Neural progenitor cell (in vitro differentiated cells): ENCODE measurements at regions not wholly inside any gene's neighbourhood (a gene's known extent, or its start where the extent isn't known, plus 50 kb on each side); places are given as distances from the start of the nearest gene placed in this dataset.
"Not testable (repeated sequence)": the region's sequence is repeated elsewhere in the genome, so short reads cannot be mapped to it uniquely, and the experiment has no call there.

Experiments
- DNase-seq: peaks from one replicate; pipeline ENCODE4 v3.0.0-alpha.2; 2016; ENCODE audit warnings: low spot score
- H2AFZ ChIP-seq: fragments of 200-600 bp; sonication (generic); replicated peaks from 2 replicates; pipeline ENCODE4 v1.6.1; 2016; ENCODE audit warnings: antibody characterized with exemption
- H3F3A ChIP-seq: fragments of 200-600 bp; sonication (generic); 2 replicates; pipeline ENCODE4 v1.6.1; 2016; ENCODE audit warnings: antibody characterized with exemption, low read depth
- H3K27ac ChIP-seq: fragments of 200-600 bp; sonication (generic); 2 replicates; pipeline ENCODE4 v1.5.1; 2016; ENCODE audit warnings: mild to moderate bottlenecking
- H3K27me3 ChIP-seq: fragments of 200-600 bp; sonication (generic); 2 replicates; pipeline ENCODE4 v1.6.1; 2016; ENCODE audit warnings: mild to moderate bottlenecking, moderate library complexity
- H3K36me3 ChIP-seq: fragments of 200-600 bp; sonication (generic); 2 replicates; pipeline ENCODE4 v1.5.1; 2016
- H3K4me1 ChIP-seq: fragments of 200-600 bp; sonication (generic); 2 replicates; pipeline ENCODE4 v1.6.1; 2016; ENCODE audit warnings: mixed run types
- H3K4me2 ChIP-seq: fragments of 200-600 bp; sonication (generic); 2 replicates; pipeline ENCODE4 v1.6.1; 2016
- H3K4me3 ChIP-seq: fragments of 200-600 bp; sonication (generic); 2 replicates; pipeline ENCODE4 v1.5.1; 2016
- H3K79me2 ChIP-seq: fragments of 200-600 bp; sonication (generic); 2 replicates; pipeline ENCODE4 v1.6.1; 2016; ENCODE audit warnings: low read depth
- H3K9ac ChIP-seq: fragments of 200-600 bp; sonication (generic); 2 replicates; pipeline ENCODE4 v1.6.1; 2016
- H3K9me3 ChIP-seq: fragments of 200-600 bp; sonication (generic); 2 replicates; pipeline ENCODE4 v1.5.1; 2016; ENCODE audit warnings: low read depth
- H4K20me1 ChIP-seq: fragments of 200-600 bp; sonication (generic); 2 replicates; pipeline ENCODE4 v1.6.1; 2016; ENCODE audit warnings: low read depth
- H3K27ac Mint-ChIP-seq: 3 replicates; pipeline ENCODE4 v1.8.0; 2021; ENCODE audit warnings: mixed read lengths
- H3K27me3 Mint-ChIP-seq: 2 replicates; pipeline ENCODE4 v1.8.0; 2022; ENCODE audit warnings: low read depth, mild to moderate bottlenecking, inconsistent platforms, moderate library complexity, mixed read lengths; ENCODE audit not compliant: insufficient read depth
- H3K36me3 Mint-ChIP-seq: 3 replicates; pipeline ENCODE4 v1.8.0; 2021; ENCODE audit warnings: mixed read lengths
- H3K4me1 Mint-ChIP-seq: 3 replicates; pipeline ENCODE4 v1.8.0; 2021; ENCODE audit warnings: mixed read lengths
- H3K4me3 Mint-ChIP-seq: 3 replicates; pipeline ENCODE4 v1.8.0; 2021; ENCODE audit warnings: mild to moderate bottlenecking, moderate library complexity, mixed read lengths
- H3K9me3 Mint-ChIP-seq: 3 replicates; pipeline ENCODE4 v1.8.0; 2020; ENCODE audit warnings: mixed read lengths
- CTCF ChIP-seq: fragments of 200-600 bp; sonication (generic); IDR thresholded peaks from 2 replicates; pipeline ENCODE4 v1.5.1; 2017; ENCODE audit warnings: antibody characterized with exemption, mild to moderate bottlenecking
- EZH2 ChIP-seq: fragments of 200-600 bp; sonication (generic); IDR thresholded peaks from 2 replicates; pipeline ENCODE4 v1.6.1; 2017; ENCODE audit warnings: antibody characterized with exemption, mild to moderate bottlenecking, moderate library complexity
- EZH2phosphoT487 ChIP-seq: fragments of 200-600 bp; sonication (generic); IDR thresholded peaks from 2 replicates; pipeline ENCODE4 v1.6.1; 2017; ENCODE audit warnings: antibody characterized with exemption

- Histone ChIP-seq H3K4me3 (no peak overlapping the region), H3K27ac (no peak overlapping the region), H3K27me3 (no peaks in the 10 kb centered on the region), H3K79me2 (no peaks in the 10 kb centered on the region), H3F3A (no peaks in the 10 kb centered on the region), H3K9me3 (no peaks in the 10 kb centered on the region), H3K9ac (no peak overlapping the region), H3K4me2 (no peak overlapping the region), H3K4me1 (no peaks in the 10 kb centered on the region), H2AFZ (no peak overlapping the region), H3K36me3 (no peaks in the 10 kb centered on the region), H4K20me1 (no peaks in the 10 kb centered on the region)
- peaks cover 4% of the 10 kb centered on the region for H3K27me3 Mint-ChIP-seq
- no peak for DNase-seq
- peaks cover 4% of the 10 kb centered on the region for H3K4me1 Mint-ChIP-seq
- no peak overlapping the region for H3K27ac Mint-ChIP-seq
- no peak for TF ChIP-seq EZH2
- TF ChIP-seq EZH2phosphoT487: no peak
- TF ChIP-seq CTCF: no peak
- H3K9me3 Mint-ChIP-seq: peaks cover 3% of the 10 kb centered on the region
- H3K36me3 Mint-ChIP-seq: no peaks in the 10 kb centered on the region
- no peak overlapping the region for H3K4me3 Mint-ChIP-seq
Observed at GRCh38 chr7:16086743-16087142, 334.6 kb downstream of the CRPPA start.

GRCh38 chr7:16085780-16086179 lies 335.6 kb downstream of the CRPPA start:
- H3K27me3 Mint-ChIP-seq, H3F3A ChIP-seq, H3K4me3 Mint-ChIP-seq, H3K36me3 Mint-ChIP-seq, H3K4me1 Mint-ChIP-seq, H3K36me3 ChIP-seq, DNase-seq, H3K27ac ChIP-seq, H3K4me3 ChIP-seq, H2AFZ ChIP-seq, H4K20me1 ChIP-seq, H3K27ac Mint-ChIP-seq, H3K79me2 ChIP-seq, H3K9me3 ChIP-seq, H3K4me1 ChIP-seq, H3K9me3 Mint-ChIP-seq, H3K4me2 ChIP-seq, H3K27me3 ChIP-seq, H3K9ac ChIP-seq: not testable (repeated sequence)

GRCh38 chr7:16084875-16085274 lies 336.5 kb downstream of the CRPPA start:
- Mint-ChIP-seq H3K27ac (no peak overlapping the region), H3K36me3 (no peaks in the 10 kb centered on the region), H3K9me3 (peaks cover 3% of the 10 kb centered on the region), H3K4me1 (peaks cover 4% of the 10 kb centered on the region), H3K27me3 (peaks cover 4% of the 10 kb centered on the region), H3K4me3 (no peak overlapping the region)
- no peak overlapping the region for H3K4me2 ChIP-seq
- no peaks in the 10 kb centered on the region for H3K4me1 ChIP-seq
- no peaks in the 10 kb centered on the region for H3K79me2 ChIP-seq
- no peak for TF ChIP-seq EZH2phosphoT487
- no peak for TF ChIP-seq CTCF
- TF ChIP-seq EZH2: no peak
- H3K27ac ChIP-seq: no peak overlapping the region
- no peaks in the 10 kb centered on the region for H3F3A ChIP-seq
- no peak overlapping the region for H2AFZ ChIP-seq
- H4K20me1 ChIP-seq: no peaks in the 10 kb centered on the region
- H3K9ac ChIP-seq: no peak overlapping the region
- H3K27me3 ChIP-seq: no peaks in the 10 kb centered on the region
- H3K4me3 ChIP-seq: no peak overlapping the region
- DNase-seq: no peak
- no peaks in the 10 kb centered on the region for H3K9me3 ChIP-seq
- no peaks in the 10 kb centered on the region for H3K36me3 ChIP-seq

GRCh38 chr7:16084370-16084769 lies 337.0 kb downstream of the CRPPA start:
- Mint-ChIP-seq H3K4me1 (peaks cover 4% of the 10 kb centered on the region), H3K4me3 (no peak overlapping the region), H3K36me3 (no peaks in the 10 kb centered on the region), H3K27ac (no peak overlapping the region), H3K27me3 (peaks cover 4% of the 10 kb centered on the region), H3K9me3 (peaks cover 3% of the 10 kb centered on the region)
- H3K27me3 ChIP-seq: no peaks in the 10 kb centered on the region
- H3K9ac ChIP-seq: no peak overlapping the region
- TF ChIP-seq EZH2: no peak
- no peak for TF ChIP-seq EZH2phosphoT487
- no peak for TF ChIP-seq CTCF
- H3K27ac ChIP-seq: no peak overlapping the region
- no peak overlapping the region for H3K4me2 ChIP-seq
- H3K79me2 ChIP-seq: no peaks in the 10 kb centered on the region
- no peaks in the 10 kb centered on the region for H4K20me1 ChIP-seq
- no peaks in the 10 kb centered on the region for H3K9me3 ChIP-seq
- H3F3A ChIP-seq: no peaks in the 10 kb centered on the region
- H3K4me1 ChIP-seq: no peaks in the 10 kb centered on the region
- no peak overlapping the region for H2AFZ ChIP-seq
- no peaks in the 10 kb centered on the region for H3K36me3 ChIP-seq
- no peak for DNase-seq
- H3K4me3 ChIP-seq: no peak overlapping the region
